ENCODE measurements at regions not wholly inside any gene's neighbourhood (a gene's known extent, or its start where the extent isn't known, plus 50 kb on each side); places are given as distances from the start of the nearest gene placed in this dataset.
"Not testable (repeated sequence)": the region's sequence is repeated elsewhere in the genome, so short reads cannot be mapped to it uniquely, and the experiment has no call there.

- no peak for DNase-seq (ENCODE audit: low read depth in 3 of 3)
Measured at GRCh38 chr16:85220964-85221731, 108.9 kb upstream of the CIBAR2 start.

GRCh38 chr16:85221771-85222154, 109.5 kb upstream of the CIBAR2 start:
- DNase-seq (ENCODE audit: low read depth in 3 of 3): no peak

- no peak for DNase-seq (ENCODE audit: low read depth in 3 of 3)
Measured at GRCh38 chr16:85222155-85222863, 110.0 kb upstream of the CIBAR2 start.

GRCh38 chr16:85225257-85225656, 113.0 kb upstream of the CIBAR2 start:
- DNase-seq (ENCODE audit: low read depth in 3 of 3): no peak

GRCh38 chr16:85225721-85226120, 113.4 kb upstream of the CIBAR2 start:
- DNase-seq (ENCODE audit: low read depth in 3 of 3): no peak

- no peak for DNase-seq (ENCODE audit: low read depth in 3 of 3)
Measured at GRCh38 chr16:85227084-85227945, 115.0 kb upstream of the CIBAR2 start.

- DNase-seq (ENCODE audit: low read depth in 3 of 3): no peak
Measured at GRCh38 chr16:85227946-85228862, 115.9 kb upstream of the CIBAR2 start.

GRCh38 chr16:85228970-85229430, 116.7 kb upstream of the CIBAR2 start:
- no peak for DNase-seq (ENCODE audit: low read depth in 3 of 3)

GRCh38 chr16:85229869-85230462, 117.7 kb upstream of the CIBAR2 start:
- no peak for DNase-seq (ENCODE audit: low read depth in 3 of 3)

- not testable (repeated sequence) for DNase-seq (ENCODE audit: low read depth in 3 of 3)
Measured at GRCh38 chr16:85230764-85231383, 118.6 kb upstream of the CIBAR2 start.

GRCh38 chr16:85231959-85232358, 119.7 kb upstream of the CIBAR2 start:
- DNase-seq (ENCODE audit: low read depth in 3 of 3): no peak

- no peak for DNase-seq (ENCODE audit: low read depth in 3 of 3)
Measured at GRCh38 chr16:85232369-85233142, 120.3 kb upstream of the CIBAR2 start.

GRCh38 chr16:85233516-85233915, 121.2 kb upstream of the CIBAR2 start:
- no peak for DNase-seq (ENCODE audit: low read depth in 3 of 3)

GRCh38 chr16:85234310-85235204, 122.3 kb upstream of the CIBAR2 start:
- no peak for DNase-seq (ENCODE audit: low read depth in 3 of 3)

- DNase-seq (ENCODE audit: low read depth in 3 of 3): no peak
Measured at GRCh38 chr16:85235991-85236817, 123.9 kb upstream of the CIBAR2 start.

- DNase-seq (ENCODE audit: low read depth in 3 of 3): no peak
Measured at GRCh38 chr16:85236818-85237150, 124.5 kb upstream of the CIBAR2 start.

- no peak for DNase-seq (ENCODE audit: low read depth in 3 of 3)
Measured at GRCh38 chr16:85237817-85238216, 125.5 kb upstream of the CIBAR2 start.

- no peak for DNase-seq (ENCODE audit: low read depth in 3 of 3)
Measured at GRCh38 chr16:85238233-85238647, 126.0 kb upstream of the CIBAR2 start.

Measured in stimulated activated CD4-positive, alpha-beta T cell treated with anti-CD3 and anti-CD28 coated beads, TNF-alpha, amount 100 ng/mL, for 4 hours (primary cell).